Lung (tissue), 11 donors: ENCODE measurements at regions not wholly inside any gene's neighbourhood (a gene's known extent, or its start where the extent isn't known, plus 50 kb on each side); places are given as distances from the start of the nearest gene placed in this dataset.

Source experiments
- ATAC-seq: fragments of 200-7000 bp; cut with Tn5 transposase; one replicate; pipeline ENCODE4 v1.9.1; 2020; ENCODE audit warnings: moderate number of reproducible peaks; ENCODE audit not compliant: insufficient read depth, low FRiP score
- DNase-seq, 3 donors: peaks; one replicate each; pipeline ENCODE4 v3.0.0-alpha.2; 2013 to 2017
- H3K27ac ChIP-seq, 2 donors: one replicate each; pipeline ENCODE4 v1.5.1; 2013; ENCODE audit warnings: mild to moderate bottlenecking in 2 of 2, moderate library complexity in 2 of 2, control low read depth in 1 of 2, inconsistent platforms in 1 of 2, low read depth in 1 of 2, low read length in 1 of 2
- H3K27me3 ChIP-seq, 3 donors: one replicate each; pipeline ENCODE4 v1.5.1; 2013; ENCODE audit warnings: low read length in 2 of 3; ENCODE audit not compliant: control insufficient read depth in 3 of 3, insufficient read depth in 3 of 3
- H3K36me3 ChIP-seq, 4 donors: one replicate each; pipeline ENCODE4 v1.5.1; 2013; ENCODE audit warnings: low read length in 4 of 4, mild to moderate bottlenecking in 1 of 4, moderate library complexity in 1 of 4; ENCODE audit not compliant: control insufficient read depth in 4 of 4, insufficient read depth in 4 of 4
- H3K4me1 ChIP-seq, 5 donors: one replicate each; pipeline ENCODE4 v1.5.1; 2013; ENCODE audit warnings: low read length in 5 of 5, mild to moderate bottlenecking in 2 of 5, moderate library complexity in 1 of 5; ENCODE audit not compliant: control insufficient read depth in 5 of 5, insufficient read depth in 5 of 5
- H3K4me3 ChIP-seq: one replicate; pipeline ENCODE4 v1.5.1; 2013; ENCODE audit warnings: mild to moderate bottlenecking, control low read depth, moderate library complexity
- H3K9ac ChIP-seq, 2 donors: one replicate each; pipeline ENCODE4 v1.5.1; 2013; ENCODE audit warnings: low read length in 2 of 2, control low read depth in 1 of 2; ENCODE audit not compliant: insufficient read depth in 1 of 2
- H3K9me3 ChIP-seq, 4 donors: one replicate each; pipeline ENCODE4 v1.5.1; 2013; ENCODE audit warnings: low read length in 3 of 4, mild to moderate bottlenecking in 1 of 4, moderate library complexity in 1 of 4; ENCODE audit not compliant: control insufficient read depth in 4 of 4, insufficient read depth in 3 of 4
- CTCF ChIP-seq: IDR thresholded peaks from 2 replicates; pipeline ENCODE4 v1.5.1; 2012; ENCODE audit warnings: mild to moderate bottlenecking; ENCODE audit errors: control extremely low read depth, extremely low read depth
- WGBS, 2 donors: extraction: QIAGEN DNeasy Blood & Tissue Kit; methylation state at CpG; one replicate each; pipeline ENCODE4 v1.1.7; 2013; 5-methylcytosine and 5-hydroxymethylcytosine counted together
- donor health status: control.
- donor health status: control.
- donor health status: Bipolar disorder and iron deficiency.
- donor health status: healthy.
- donor health status: DM: yes; HTN: yes; CAD: no.

GRCh38 chrX:46340696-46341095, 204.5 kb downstream of the ZNF674 start:
- no peak for TF ChIP-seq CTCF
- no peak overlapping the region for H3K9ac ChIP-seq
- H3K27ac ChIP-seq = no peak overlapping the region
- H3K4me3 ChIP-seq = no peak overlapping the region
- ATAC-seq = no peak
- no peaks in the 10 kb centered on the region for H3K36me3 ChIP-seq
- H3K4me1 ChIP-seq = no peaks in the 10 kb centered on the region
- no peak for DNase-seq
- H3K27me3 ChIP-seq = peaks cover 0 to 5% (median 0%) of the 10 kb centered on the region in 3 donors
- H3K9me3 ChIP-seq = no peaks in the 10 kb centered on the region

GRCh38 chrX:46333550-46333949, 211.7 kb downstream of the ZNF674 start:
- no peak overlapping the region for H3K4me3 ChIP-seq
- DNase-seq = no peak
- TF ChIP-seq CTCF = no peak
- H3K9ac ChIP-seq = no peak overlapping the region
- H3K27ac ChIP-seq = no peak overlapping the region
- peaks cover 0 to 5% (median 0%) of the 10 kb centered on the region in 4 donors for H3K9me3 ChIP-seq
- no peak for ATAC-seq
- H3K27me3 ChIP-seq = peaks cover 0 to 4% (median 0%) of the 10 kb centered on the region in 3 donors
- H3K36me3 ChIP-seq = no peaks in the 10 kb centered on the region
- no peaks in the 10 kb centered on the region for H3K4me1 ChIP-seq
- 78% methylated on average over 5 of the region's 5 CpGs for WGBS, 2 donors

- peaks cover 0 to 4% (median 0%) of the 10 kb centered on the region in 5 donors for H3K4me1 ChIP-seq
- TF ChIP-seq CTCF = no peak
- H3K36me3 ChIP-seq = no peaks in the 10 kb centered on the region
- H3K9me3 ChIP-seq = peaks cover 0 to 5% (median 0%) of the 10 kb centered on the region in 4 donors
- no peak overlapping the region for H3K4me3 ChIP-seq
- DNase-seq = no peak
- no peak overlapping the region for H3K27ac ChIP-seq
- no peak overlapping the region for H3K9ac ChIP-seq
- H3K27me3 ChIP-seq = peaks cover 0 to 8% (median 4%) of the 10 kb centered on the region in 3 donors
- ATAC-seq = no peak
These were observed 214.2 kb downstream of the ZNF674 start for GRCh38 chrX:46330981-46331380.

- Histone ChIP-seq H3K36me3 (no peaks in the 10 kb centered on the region), H3K27ac (no peak overlapping the region), H3K4me1 (peaks cover 0 to 5% (median 0%) of the 10 kb centered on the region in 5 donors), H3K9me3 (peaks cover 0 to 5% (median 0%) of the 10 kb centered on the region in 4 donors), H3K9ac (no peak overlapping the region), H3K4me3 (no peak overlapping the region), H3K27me3 (peaks cover 0 to 8% (median 4%) of the 10 kb centered on the region in 3 donors)
- no peak for TF ChIP-seq CTCF
- DNase-seq (no peak), ATAC-seq (no peak)
- 71 to 88% methylated on average over 2 of the region's 2 CpGs for WGBS, 2 donors
These were observed 214.7 kb downstream of the ZNF674 start for GRCh38 chrX:46330513-46330912.
